GM13977 (cell line): ENCODE measurements at regions not wholly inside any gene's neighbourhood (a gene's known extent, or its start where the extent isn't known, plus 50 kb on each side); places are given as distances from the start of the nearest gene placed in this dataset.
"Not testable (repeated sequence)": the region's sequence is repeated elsewhere in the genome, so short reads cannot be mapped to it uniquely, and the experiment has no call there.

Source experiments
- DNase-seq: peaks from one replicate; pipeline ENCODE4 v3.0.0; 2012; ENCODE audit warnings: low spot score
- in situ Hi-C: fragments of 300-500 bp; cut with MboI; formaldehyde crosslinking; loops from one replicate; pipeline ENCODE4 v1.12.0; 2022; ENCODE audit warnings: low sequenced_read_pairs, low pct_unique_long_range_greater_than_20kb, mixed read lengths, inconsistent platforms; ENCODE audit not compliant: unreplicated experiment
- TF ChIP-seq, protein P1 (sequence below): IDR thresholded peaks from 2 replicates; pipeline ENCODE4 v1.5.1; 2012; ENCODE audit warnings: mild to moderate bottlenecking, control low read depth; ENCODE audit not compliant: insufficient read depth; ENCODE audit errors: extremely low read depth, missing control alignments

DNA sequence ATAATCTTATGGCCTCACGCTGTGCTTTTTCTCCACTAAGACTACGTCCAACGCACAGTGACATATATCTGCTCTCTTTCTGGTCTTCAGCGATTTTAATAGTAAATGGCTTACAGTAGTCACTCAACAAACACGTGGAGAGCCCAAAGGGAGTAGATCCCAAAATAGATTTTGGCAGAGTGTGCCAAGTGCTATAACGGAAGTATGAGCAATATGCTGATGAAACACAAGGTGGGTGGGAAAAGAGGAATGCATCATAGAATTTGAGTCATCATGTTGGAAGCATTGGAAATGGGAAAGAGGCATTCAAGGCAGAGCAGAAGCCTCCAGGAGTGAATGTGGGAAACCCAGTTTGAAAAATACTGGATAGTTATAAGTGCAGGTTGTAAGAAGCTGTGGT lies 129.1 kb upstream of the LDB2 start:
- TF ChIP-seq, protein P1, sequence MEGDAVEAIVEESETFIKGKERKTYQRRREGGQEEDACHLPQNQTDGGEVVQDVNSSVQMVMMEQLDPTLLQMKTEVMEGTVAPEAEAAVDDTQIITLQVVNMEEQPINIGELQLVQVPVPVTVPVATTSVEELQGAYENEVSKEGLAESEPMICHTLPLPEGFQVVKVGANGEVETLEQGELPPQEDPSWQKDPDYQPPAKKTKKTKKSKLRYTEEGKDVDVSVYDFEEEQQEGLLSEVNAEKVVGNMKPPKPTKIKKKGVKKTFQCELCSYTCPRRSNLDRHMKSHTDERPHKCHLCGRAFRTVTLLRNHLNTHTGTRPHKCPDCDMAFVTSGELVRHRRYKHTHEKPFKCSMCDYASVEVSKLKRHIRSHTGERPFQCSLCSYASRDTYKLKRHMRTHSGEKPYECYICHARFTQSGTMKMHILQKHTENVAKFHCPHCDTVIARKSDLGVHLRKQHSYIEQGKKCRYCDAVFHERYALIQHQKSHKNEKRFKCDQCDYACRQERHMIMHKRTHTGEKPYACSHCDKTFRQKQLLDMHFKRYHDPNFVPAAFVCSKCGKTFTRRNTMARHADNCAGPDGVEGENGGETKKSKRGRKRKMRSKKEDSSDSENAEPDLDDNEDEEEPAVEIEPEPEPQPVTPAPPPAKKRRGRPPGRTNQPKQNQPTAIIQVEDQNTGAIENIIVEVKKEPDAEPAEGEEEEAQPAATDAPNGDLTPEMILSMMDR = no peak
- no peak for DNase-seq
- in situ Hi-C loops = no loop called here

DNA sequence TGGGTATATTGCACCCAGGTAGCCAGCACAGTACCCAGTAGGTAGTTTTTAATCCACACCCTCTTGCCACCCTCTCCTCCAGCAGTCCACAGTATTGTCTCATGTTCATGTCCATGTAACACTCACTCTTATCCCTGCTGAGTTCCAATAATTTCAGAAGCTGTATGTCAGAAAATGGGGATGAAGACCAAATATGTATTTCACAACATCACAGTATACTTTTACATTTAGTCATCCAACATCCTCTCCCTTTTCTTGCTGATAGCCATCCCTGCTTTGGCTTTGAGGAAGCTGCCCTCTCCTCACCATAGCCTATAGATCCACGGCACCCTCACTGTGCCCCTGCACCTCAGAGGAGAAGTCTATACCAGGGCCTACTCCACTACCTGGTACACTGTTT lies 126.0 kb upstream of the LDB2 start:
- no peak for DNase-seq
- TF ChIP-seq, protein P1 = no peak
- in situ Hi-C loops = no loop called here

DNA sequence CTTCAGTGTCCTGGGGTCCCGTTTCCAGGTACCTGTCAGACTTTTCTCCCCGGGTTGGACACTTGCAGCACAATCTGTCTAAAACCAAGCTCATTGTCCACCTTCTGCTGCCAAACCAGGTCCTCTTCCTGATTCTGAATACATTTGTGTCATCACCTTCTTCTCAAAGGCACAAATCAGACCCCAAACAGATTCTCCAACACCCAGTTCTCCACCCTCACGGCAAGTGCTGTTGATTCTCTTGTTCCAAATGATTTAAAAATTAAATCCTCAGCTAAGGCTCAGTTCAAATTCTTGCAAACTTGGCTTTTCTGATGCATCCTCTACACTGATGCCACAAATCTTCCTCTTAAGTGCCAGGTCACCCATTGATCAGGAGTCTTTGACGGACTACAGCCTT lies 122.5 kb upstream of the LDB2 start:
- TF ChIP-seq, protein P1 = no peak
- in situ Hi-C loops = no loop called here
- DNase-seq = no peak

DNA sequence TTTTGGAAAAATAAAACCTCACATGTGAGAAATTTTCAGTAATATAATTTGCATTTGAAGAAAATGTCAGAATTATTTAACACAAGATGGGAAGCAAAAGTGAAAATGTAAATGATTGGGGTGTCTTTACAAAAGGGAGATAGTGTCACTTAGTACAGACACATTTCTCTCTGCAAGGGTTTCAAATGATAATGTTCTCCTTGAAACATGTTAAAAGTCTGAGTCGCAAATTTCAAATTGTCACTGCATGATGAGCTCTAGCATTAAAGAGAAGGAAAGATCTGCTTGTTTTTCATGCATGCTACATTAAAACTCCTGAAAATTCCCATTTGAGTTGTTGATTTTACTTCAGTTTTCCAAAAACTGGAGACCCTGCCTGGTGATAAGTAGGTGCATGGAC lies 122.0 kb upstream of the LDB2 start:
- DNase-seq = no peak
- TF ChIP-seq, protein P1 = no peak
- in situ Hi-C loops = no loop called here

DNA sequence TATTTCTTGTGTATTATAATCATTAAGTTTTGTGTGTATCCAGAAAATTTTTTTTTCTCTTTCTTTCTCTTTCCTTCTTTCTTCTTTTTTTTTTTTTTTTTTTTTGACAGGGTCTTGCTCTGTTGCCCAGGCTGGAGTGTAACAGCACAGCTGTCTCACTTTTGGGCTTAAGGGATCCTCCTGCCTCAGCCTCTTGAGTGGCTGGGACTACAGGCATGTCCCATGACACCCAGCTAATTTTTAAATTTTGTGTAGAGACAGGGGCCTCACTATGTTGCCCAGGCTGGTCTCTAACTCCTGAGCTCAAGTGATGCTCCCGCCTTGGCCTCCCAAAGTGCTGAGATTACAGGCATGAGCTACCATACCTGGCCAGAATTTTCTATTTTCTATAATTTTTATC lies 120.2 kb upstream of the LDB2 start:
- in situ Hi-C loops, DNase-seq: not testable (repeated sequence)

DNA sequence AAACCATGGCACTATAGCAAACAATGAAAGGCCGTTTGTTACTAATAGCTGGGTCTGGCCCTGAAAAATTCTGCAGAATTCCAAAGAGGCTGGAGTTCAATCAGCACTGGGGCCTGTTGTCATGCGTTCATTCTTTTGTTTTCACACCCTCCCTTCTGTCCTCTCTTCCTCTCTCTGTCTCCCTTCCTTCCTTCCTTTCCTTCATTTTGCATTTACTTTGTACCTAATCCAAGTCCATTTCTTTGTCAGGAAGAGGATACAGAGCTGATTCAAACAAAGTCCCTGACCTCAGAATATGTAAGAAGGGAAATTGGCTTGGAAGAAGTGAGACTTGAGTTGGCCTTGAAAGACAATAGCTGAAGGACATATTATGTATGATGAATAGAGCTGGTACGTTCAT lies 119.6 kb upstream of the LDB2 start:
- DNase-seq = no peak
- TF ChIP-seq, protein P1 = no peak
- in situ Hi-C loops = no loop called here

DNA sequence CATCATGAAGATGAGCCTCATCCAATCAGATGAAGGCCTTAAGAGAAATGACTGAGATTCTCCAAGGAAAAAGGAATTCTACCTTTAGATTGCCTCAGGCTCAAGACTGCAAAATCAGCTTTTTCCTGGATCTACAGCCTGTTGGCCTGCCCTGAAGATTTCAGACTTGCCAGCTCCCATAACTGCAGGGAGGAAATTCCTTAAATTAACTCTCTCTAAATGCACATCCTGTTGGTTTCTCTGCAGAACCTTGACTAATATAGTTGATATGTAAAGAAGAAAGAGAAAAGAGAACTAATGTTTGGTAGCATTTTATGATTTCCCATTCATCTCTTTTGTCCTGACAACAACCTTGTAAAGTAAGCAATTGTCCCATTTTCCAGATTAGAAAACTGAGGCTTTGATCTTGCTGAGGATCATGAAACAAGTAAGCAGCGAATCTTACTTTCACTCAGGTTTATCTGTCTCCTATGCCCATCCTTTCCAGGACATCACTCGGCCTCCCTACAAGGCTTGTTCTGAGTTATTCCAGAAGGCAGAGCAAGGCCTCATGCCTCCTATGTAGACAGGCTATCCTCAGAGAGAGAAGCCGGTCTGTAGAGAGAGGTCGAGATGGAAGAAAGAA lies 115.0 kb upstream of the LDB2 start:
- TF ChIP-seq, protein P1 = no peak
- in situ Hi-C loops = no loop called here
- DNase-seq = no peak
